ENCODE measurements at regions not wholly inside any gene's neighbourhood (a gene's known extent, or its start where the extent isn't known, plus 50 kb on each side); places are given as distances from the start of the nearest gene placed in this dataset.

DNA sequence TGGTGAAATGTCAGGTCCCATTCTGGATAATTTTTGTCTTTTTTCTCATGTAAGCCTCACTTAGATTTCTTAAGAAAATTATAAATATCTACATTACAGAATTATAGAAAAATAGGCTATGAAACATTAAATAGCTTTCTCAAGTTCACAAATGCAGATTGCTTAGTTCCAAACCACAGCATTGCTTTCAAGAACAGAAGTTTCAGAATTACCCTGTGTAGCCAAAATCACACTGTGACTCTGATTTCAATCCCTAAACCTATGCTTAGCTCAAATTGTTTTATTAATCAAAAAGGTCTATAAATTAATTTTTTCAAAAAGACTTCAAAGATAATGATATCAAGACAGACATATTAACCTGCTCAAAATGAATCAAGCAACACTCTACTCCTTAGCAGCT lies 881.2 kb upstream of the PCDH20 start:
- TF ChIP-seq, protein P1, sequence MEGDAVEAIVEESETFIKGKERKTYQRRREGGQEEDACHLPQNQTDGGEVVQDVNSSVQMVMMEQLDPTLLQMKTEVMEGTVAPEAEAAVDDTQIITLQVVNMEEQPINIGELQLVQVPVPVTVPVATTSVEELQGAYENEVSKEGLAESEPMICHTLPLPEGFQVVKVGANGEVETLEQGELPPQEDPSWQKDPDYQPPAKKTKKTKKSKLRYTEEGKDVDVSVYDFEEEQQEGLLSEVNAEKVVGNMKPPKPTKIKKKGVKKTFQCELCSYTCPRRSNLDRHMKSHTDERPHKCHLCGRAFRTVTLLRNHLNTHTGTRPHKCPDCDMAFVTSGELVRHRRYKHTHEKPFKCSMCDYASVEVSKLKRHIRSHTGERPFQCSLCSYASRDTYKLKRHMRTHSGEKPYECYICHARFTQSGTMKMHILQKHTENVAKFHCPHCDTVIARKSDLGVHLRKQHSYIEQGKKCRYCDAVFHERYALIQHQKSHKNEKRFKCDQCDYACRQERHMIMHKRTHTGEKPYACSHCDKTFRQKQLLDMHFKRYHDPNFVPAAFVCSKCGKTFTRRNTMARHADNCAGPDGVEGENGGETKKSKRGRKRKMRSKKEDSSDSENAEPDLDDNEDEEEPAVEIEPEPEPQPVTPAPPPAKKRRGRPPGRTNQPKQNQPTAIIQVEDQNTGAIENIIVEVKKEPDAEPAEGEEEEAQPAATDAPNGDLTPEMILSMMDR (conservative IDR thresholded peaks at IDR 0.05; ENCODE audit: low read depth in 2 of 2) = no peak
- TF ChIP-seq EZH2 (IDR thresholded peaks at IDR 0.05; ENCODE audit: low read depth, unreplicated experiment) = no peak
- TF ChIP-seq ZNF114 (CRISPR knock-in tag; IDR thresholded peaks at IDR 0.05) = no peak
- TF ChIP-seq JUNB (IDR thresholded peaks at IDR 0.05; ENCODE audit: unreplicated experiment) = no peak
- TF ChIP-seq, protein P2, sequence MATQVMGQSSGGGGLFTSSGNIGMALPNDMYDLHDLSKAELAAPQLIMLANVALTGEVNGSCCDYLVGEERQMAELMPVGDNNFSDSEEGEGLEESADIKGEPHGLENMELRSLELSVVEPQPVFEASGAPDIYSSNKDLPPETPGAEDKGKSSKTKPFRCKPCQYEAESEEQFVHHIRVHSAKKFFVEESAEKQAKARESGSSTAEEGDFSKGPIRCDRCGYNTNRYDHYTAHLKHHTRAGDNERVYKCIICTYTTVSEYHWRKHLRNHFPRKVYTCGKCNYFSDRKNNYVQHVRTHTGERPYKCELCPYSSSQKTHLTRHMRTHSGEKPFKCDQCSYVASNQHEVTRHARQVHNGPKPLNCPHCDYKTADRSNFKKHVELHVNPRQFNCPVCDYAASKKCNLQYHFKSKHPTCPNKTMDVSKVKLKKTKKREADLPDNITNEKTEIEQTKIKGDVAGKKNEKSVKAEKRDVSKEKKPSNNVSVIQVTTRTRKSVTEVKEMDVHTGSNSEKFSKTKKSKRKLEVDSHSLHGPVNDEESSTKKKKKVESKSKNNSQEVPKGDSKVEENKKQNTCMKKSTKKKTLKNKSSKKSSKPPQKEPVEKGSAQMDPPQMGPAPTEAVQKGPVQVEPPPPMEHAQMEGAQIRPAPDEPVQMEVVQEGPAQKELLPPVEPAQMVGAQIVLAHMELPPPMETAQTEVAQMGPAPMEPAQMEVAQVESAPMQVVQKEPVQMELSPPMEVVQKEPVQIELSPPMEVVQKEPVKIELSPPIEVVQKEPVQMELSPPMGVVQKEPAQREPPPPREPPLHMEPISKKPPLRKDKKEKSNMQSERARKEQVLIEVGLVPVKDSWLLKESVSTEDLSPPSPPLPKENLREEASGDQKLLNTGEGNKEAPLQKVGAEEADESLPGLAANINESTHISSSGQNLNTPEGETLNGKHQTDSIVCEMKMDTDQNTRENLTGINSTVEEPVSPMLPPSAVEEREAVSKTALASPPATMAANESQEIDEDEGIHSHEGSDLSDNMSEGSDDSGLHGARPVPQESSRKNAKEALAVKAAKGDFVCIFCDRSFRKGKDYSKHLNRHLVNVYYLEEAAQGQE (IDR thresholded peaks at IDR 0.05; ENCODE audit: unreplicated experiment) = no peak
- no peak for TF ChIP-seq CREB1 (CRISPR knock-in tag; IDR thresholded peaks at IDR 0.05; ENCODE audit: low read depth)
- TF ChIP-seq, protein P3, sequence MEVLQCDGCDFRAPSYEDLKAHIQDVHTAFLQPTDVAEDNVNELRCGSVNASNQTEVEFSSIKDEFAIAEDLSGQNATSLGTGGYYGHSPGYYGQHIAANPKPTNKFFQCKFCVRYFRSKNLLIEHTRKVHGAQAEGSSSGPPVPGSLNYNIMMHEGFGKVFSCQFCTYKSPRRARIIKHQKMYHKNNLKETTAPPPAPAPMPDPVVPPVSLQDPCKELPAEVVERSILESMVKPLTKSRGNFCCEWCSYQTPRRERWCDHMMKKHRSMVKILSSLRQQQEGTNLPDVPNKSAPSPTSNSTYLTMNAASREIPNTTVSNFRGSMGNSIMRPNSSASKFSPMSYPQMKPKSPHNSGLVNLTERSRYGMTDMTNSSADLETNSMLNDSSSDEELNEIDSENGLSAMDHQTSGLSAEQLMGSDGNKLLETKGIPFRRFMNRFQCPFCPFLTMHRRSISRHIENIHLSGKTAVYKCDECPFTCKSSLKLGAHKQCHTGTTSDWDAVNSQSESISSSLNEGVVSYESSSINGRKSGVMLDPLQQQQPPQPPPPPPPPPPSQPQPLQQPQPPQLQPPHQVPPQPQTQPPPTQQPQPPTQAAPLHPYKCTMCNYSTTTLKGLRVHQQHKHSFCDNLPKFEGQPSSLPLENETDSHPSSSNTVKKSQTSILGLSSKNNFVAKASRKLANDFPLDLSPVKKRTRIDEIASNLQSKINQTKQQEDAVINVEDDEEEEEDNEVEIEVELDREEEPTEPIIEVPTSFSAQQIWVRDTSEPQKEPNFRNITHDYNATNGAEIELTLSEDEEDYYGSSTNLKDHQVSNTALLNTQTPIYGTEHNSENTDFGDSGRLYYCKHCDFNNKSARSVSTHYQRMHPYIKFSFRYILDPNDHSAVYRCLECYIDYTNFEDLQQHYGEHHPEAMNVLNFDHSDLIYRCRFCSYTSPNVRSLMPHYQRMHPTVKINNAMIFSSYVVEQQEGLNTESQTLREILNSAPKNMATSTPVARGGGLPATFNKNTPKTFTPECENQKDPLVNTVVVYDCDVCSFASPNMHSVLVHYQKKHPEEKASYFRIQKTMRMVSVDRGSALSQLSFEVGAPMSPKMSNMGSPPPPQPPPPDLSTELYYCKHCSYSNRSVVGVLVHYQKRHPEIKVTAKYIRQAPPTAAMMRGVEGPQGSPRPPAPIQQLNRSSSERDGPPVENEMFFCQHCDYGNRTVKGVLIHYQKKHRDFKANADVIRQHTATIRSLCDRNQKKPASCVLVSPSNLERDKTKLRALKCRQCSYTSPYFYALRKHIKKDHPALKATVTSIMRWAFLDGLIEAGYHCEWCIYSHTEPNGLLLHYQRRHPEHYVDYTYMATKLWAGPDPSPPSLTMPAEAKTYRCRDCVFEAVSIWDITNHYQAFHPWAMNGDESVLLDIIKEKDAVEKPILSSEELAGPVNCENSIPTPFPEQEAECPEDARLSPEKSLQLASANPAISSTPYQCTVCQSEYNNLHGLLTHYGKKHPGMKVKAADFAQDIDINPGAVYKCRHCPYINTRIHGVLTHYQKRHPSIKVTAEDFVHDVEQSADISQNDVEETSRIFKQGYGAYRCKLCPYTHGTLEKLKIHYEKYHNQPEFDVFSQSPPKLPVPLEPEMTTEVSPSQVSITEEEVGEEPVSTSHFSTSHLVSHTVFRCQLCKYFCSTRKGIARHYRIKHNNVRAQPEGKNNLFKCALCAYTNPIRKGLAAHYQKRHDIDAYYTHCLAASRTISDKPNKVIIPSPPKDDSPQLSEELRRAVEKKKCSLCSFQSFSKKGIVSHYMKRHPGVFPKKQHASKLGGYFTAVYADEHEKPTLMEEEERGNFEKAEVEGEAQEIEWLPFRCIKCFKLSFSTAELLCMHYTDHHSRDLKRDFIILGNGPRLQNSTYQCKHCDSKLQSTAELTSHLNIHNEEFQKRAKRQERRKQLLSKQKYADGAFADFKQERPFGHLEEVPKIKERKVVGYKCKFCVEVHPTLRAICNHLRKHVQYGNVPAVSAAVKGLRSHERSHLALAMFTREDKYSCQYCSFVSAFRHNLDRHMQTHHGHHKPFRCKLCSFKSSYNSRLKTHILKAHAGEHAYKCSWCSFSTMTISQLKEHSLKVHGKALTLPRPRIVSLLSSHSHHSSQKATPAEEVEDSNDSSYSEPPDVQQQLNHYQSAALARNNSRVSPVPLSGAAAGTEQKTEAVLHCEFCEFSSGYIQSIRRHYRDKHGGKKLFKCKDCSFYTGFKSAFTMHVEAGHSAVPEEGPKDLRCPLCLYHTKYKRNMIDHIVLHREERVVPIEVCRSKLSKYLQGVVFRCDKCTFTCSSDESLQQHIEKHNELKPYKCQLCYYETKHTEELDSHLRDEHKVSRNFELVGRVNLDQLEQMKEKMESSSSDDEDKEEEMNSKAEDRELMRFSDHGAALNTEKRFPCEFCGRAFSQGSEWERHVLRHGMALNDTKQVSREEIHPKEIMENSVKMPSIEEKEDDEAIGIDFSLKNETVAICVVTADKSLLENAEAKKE (CRISPR knock-in tag; IDR thresholded peaks at IDR 0.05) = no peak
- TF ChIP-seq, protein P4, sequence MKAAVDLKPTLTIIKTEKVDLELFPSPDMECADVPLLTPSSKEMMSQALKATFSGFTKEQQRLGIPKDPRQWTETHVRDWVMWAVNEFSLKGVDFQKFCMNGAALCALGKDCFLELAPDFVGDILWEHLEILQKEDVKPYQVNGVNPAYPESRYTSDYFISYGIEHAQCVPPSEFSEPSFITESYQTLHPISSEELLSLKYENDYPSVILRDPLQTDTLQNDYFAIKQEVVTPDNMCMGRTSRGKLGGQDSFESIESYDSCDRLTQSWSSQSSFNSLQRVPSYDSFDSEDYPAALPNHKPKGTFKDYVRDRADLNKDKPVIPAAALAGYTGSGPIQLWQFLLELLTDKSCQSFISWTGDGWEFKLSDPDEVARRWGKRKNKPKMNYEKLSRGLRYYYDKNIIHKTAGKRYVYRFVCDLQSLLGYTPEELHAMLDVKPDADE (IDR thresholded peaks at IDR 0.05) = no peak
- no peak for TF ChIP-seq ZNF331 (CRISPR knock-in tag; IDR thresholded peaks at IDR 0.05; ENCODE audit: low read depth)
- no peak for TF ChIP-seq NANOG (IDR thresholded peaks at IDR 0.05; ENCODE audit: borderline replicate concordance)
- TF ChIP-seq POLR2AphosphoS5 (IDR thresholded peaks at IDR 0.05; ENCODE audit: low read depth) = no peak
- no peak for TF ChIP-seq EZH2phosphoT487 (IDR thresholded peaks at IDR 0.05; ENCODE audit: unreplicated experiment)
- no peak for TF ChIP-seq STAT1 (IDR thresholded peaks at IDR 0.05; ENCODE audit: unreplicated experiment)
- H3K27me3 ChIP-seq (ENCODE audit: insufficient read depth) = no peaks in the 10 kb centered on the region
- H3K4me1 ChIP-seq (ENCODE audit: insufficient read depth) = no peaks in the 10 kb centered on the region
- no peaks in the 10 kb centered on the region for H4K20me1 ChIP-seq (replicated peaks; ENCODE audit: insufficient read depth)
- Mint-ChIP-seq H3K36me3 (ENCODE audit: low read depth) (no peaks in the 10 kb centered on the region), H3K27ac (no peak overlapping the region), H3K4me1 (no peaks in the 10 kb centered on the region), H3K9me3 (no peaks in the 10 kb centered on the region), H3K4me3 (no peak overlapping the region), H3K27me3 (ENCODE audit: insufficient read depth, low read depth, poor library complexity) (no peaks in the 10 kb centered on the region)
- H2AFZ ChIP-seq = no peak overlapping the region
- no peak overlapping the region for H3K27ac ChIP-seq (ENCODE audit: low read depth)
- H3K4me3 ChIP-seq = no peak overlapping the region
- ATAC-seq (no peak), DNase-seq (ENCODE audit: low spot score) (no peak)
- H3F3A ChIP-seq (replicated peaks; ENCODE audit: low read depth) = no peaks in the 10 kb centered on the region
- no peaks in the 10 kb centered on the region for H3K79me2 ChIP-seq (replicated peaks; ENCODE audit: insufficient read depth)
- H3K9me2 ChIP-seq (ENCODE audit: insufficient read depth) = no peaks in the 10 kb centered on the region
- H3K36me3 ChIP-seq (ENCODE audit: insufficient read depth) = no peaks in the 10 kb centered on the region
- no peak overlapping the region for H3K4me2 ChIP-seq

All from GM23338 (cell line).